ENCODE measurements at regions not wholly inside any gene's neighbourhood (a gene's known extent, or its start where the extent isn't known, plus 50 kb on each side); places are given as distances from the start of the nearest gene placed in this dataset.

DNA sequence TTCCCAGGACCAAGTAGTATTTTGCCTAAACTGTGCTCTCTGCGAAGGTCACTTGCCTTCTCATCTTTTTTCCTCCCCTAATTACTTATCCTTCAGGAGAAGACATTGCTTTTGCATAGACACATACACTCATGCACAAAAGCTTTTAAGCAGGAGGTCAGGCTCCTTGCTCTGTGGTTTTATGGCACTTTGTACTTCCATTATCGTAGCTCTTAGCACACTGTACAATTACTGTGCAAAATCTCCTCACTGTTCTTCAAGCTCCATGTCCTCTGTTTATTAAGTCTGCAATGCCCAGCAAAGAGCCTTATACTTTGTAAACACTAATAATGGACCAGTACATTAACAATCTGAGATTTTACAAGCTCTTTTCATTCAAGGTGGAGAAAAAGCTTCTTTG lies 188.4 kb upstream of the GNPDA2 start:
- Mint-ChIP-seq H3K9me3 (peaks cover 0 to 5% (median 2%) of the 10 kb centered on the region in 5 donors), H3K27ac (no peak overlapping the region), H3K4me3 (no peak overlapping the region), H3K27me3 (no peaks in the 10 kb centered on the region), H3K4me1 (no peaks in the 10 kb centered on the region), H3K36me3 (no peaks in the 10 kb centered on the region)
- no peak overlapping the region for H3K27ac ChIP-seq (ENCODE audit: low read depth, low read length)
- H3K4me3 ChIP-seq (ENCODE audit: low read length), result no peak overlapping the region
- no peaks in the 10 kb centered on the region for H3K27me3 ChIP-seq (ENCODE audit: insufficient read depth, low read length, poor library complexity, severe bottlenecking)
- ChIA-PET POLR2A (no interaction called here), CTCF (no interaction called here)
- H3K4me1 ChIP-seq (ENCODE audit: insufficient read depth, low read length), result no peaks in the 10 kb centered on the region
- no peaks in the 10 kb centered on the region for H3K36me3 ChIP-seq (ENCODE audit: insufficient read depth, low read length)
- H3K9me3 ChIP-seq (ENCODE audit: low read length), result no peaks in the 10 kb centered on the region
- no peak for DNase-seq

DNA sequence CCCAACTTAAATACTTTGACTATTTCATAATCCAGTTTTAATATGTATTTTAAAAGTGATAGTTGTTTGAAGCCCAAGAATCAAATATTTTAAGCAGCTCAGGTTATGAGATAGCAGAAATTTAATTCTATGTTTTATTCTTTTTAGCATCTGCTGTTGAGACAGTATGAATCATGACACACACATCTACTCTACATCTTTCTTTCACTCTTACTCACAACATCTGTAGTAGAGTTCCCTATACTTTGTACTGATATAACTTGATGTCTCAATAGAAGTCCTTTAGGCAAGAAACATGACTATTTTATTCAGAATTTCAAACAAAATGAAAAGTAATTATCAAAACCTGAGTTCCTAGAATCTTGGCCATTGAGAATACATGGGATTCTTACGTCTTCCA lies 187.9 kb upstream of the GNPDA2 start:
- Histone ChIP-seq H3K9me3 (ENCODE audit: low read length) (no peaks in the 10 kb centered on the region), H3K27me3 (ENCODE audit: insufficient read depth, low read length, poor library complexity, severe bottlenecking) (no peaks in the 10 kb centered on the region), H3K4me3 (ENCODE audit: low read length) (no peak overlapping the region), H3K4me1 (ENCODE audit: insufficient read depth, low read length) (no peaks in the 10 kb centered on the region), H3K36me3 (ENCODE audit: insufficient read depth, low read length) (no peaks in the 10 kb centered on the region), H3K27ac (ENCODE audit: low read depth, low read length) (no peak overlapping the region)
- DNase-seq, result no peak
- no peaks in the 10 kb centered on the region for H3K27me3 Mint-ChIP-seq
- no peak overlapping the region for H3K27ac Mint-ChIP-seq
- CTCF ChIA-PET, result no interaction called here
- peaks cover 0 to 5% (median 2%) of the 10 kb centered on the region in 5 donors for H3K9me3 Mint-ChIP-seq
- POLR2A ChIA-PET, result no interaction called here
- H3K4me3 Mint-ChIP-seq, result no peak overlapping the region
- no peaks in the 10 kb centered on the region for H3K4me1 Mint-ChIP-seq
- no peaks in the 10 kb centered on the region for H3K36me3 Mint-ChIP-seq

DNA sequence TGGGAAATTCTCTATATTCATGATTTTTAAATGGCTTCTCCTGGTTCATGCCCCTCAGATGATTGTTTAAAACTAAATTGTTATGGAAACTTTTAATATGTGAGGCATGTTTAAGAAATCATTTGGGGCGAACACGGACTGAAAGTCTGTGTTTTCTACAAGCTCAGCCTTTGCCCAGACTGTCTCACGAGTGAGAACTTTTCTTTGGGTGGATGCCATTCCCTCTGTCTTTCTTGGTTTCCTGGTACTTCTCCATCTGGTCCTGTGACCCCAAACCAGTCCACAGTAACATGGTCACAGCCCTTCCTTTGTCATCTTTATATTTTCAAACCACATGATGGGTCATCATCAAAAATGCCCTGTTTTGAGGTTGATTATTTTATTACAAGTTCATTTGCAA lies 186.6 kb upstream of the GNPDA2 start:
- Histone ChIP-seq H3K27ac (ENCODE audit: low read depth, low read length) (no peak overlapping the region), H3K36me3 (ENCODE audit: insufficient read depth, low read length) (no peaks in the 10 kb centered on the region), H3K4me1 (ENCODE audit: insufficient read depth, low read length) (no peaks in the 10 kb centered on the region), H3K4me3 (ENCODE audit: low read length) (no peak overlapping the region), H3K9me3 (ENCODE audit: low read length) (no peaks in the 10 kb centered on the region), H3K27me3 (ENCODE audit: insufficient read depth, low read length, poor library complexity, severe bottlenecking) (no peaks in the 10 kb centered on the region)
- CTCF ChIA-PET, result no interaction called here
- peaks cover 0 to 5% (median 0%) of the 10 kb centered on the region in 5 donors for H3K9me3 Mint-ChIP-seq
- H3K27me3 Mint-ChIP-seq, result no peaks in the 10 kb centered on the region
- no peaks in the 10 kb centered on the region for H3K4me1 Mint-ChIP-seq
- POLR2A ChIA-PET, result no interaction called here
- H3K27ac Mint-ChIP-seq, result no peak overlapping the region
- no peak overlapping the region for H3K4me3 Mint-ChIP-seq
- no peaks in the 10 kb centered on the region for H3K36me3 Mint-ChIP-seq
- no peak for DNase-seq

DNA sequence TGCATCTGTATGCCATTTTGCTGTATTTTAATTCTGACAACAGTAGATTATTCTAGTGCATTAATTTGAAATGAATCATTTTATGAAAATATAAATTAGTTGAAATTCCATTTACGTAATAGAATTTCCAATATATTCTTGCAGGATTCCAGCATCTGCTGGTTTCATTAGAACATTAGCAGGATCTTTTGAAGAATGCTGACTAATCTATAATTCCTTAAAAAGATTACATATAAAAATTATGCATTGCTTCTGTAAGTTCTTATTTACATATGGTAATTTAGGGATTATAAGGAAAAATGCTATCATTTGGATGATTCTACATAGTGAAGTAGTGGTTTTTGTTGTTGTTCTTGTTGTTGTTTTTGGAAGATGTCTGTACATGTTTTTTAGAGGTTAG lies 182.2 kb upstream of the GNPDA2 start:
- H3K9me3 ChIP-seq (ENCODE audit: low read length), result no peaks in the 10 kb centered on the region
- Mint-ChIP-seq H3K9me3 (peaks cover 2 to 10% (median 5%) of the 10 kb centered on the region in 5 donors), H3K36me3 (peaks cover 0 to 2% (median 0%) of the 10 kb centered on the region in 3 donors), H3K4me3 (no peak overlapping the region), H3K27me3 (no peaks in the 10 kb centered on the region), H3K4me1 (no peaks in the 10 kb centered on the region), H3K27ac (no peak overlapping the region)
- ChIA-PET POLR2A (no interaction called here), CTCF (no interaction called here)
- no peaks in the 10 kb centered on the region for H3K27me3 ChIP-seq (ENCODE audit: insufficient read depth, low read length, poor library complexity, severe bottlenecking)
- H3K4me1 ChIP-seq (ENCODE audit: insufficient read depth, low read length), result no peaks in the 10 kb centered on the region
- H3K36me3 ChIP-seq (ENCODE audit: insufficient read depth, low read length), result no peaks in the 10 kb centered on the region
- H3K4me3 ChIP-seq (ENCODE audit: low read length), result no peak overlapping the region
- no peak for DNase-seq
- H3K27ac ChIP-seq (ENCODE audit: low read depth, low read length), result no peak overlapping the region

DNA sequence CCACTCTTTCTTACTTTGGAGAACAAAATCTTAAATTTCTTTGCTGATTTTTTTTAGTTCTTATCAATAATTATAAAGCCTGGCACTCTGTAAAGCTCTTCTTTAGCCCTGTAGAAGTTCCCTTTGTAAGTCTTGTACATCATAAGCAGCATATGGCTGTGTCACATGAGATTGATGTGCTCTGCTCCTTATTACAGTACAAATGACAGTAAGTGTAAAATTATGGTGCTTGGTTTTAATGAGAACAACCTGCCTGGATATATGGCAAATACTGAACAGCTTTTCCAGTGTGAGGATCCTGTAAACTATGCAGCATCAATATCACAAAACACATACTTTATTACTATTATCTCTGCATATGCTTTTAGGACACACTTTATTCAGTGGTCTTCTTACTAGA lies 145.9 kb upstream of the GNPDA2 start:
- H3K9me3 Mint-ChIP-seq, result peaks cover 0 to 4% (median 2%) of the 10 kb centered on the region in 5 donors
- no peaks in the 10 kb centered on the region for H3K4me1 Mint-ChIP-seq
- H3K4me3 Mint-ChIP-seq, result no peak overlapping the region
- no peaks in the 10 kb centered on the region for H3K27me3 ChIP-seq (ENCODE audit: insufficient read depth, low read length, poor library complexity, severe bottlenecking)
- H3K4me3 ChIP-seq (ENCODE audit: low read length), result no peak overlapping the region
- H3K9me3 ChIP-seq (ENCODE audit: low read length), result no peaks in the 10 kb centered on the region
- POLR2A ChIA-PET, result no interaction called here
- DNase-seq, result no peak
- no peaks in the 10 kb centered on the region for H3K36me3 Mint-ChIP-seq
- no peak overlapping the region for H3K27ac Mint-ChIP-seq
- CTCF ChIA-PET, result no interaction called here
- H3K27ac ChIP-seq (ENCODE audit: low read depth, low read length), result no peak overlapping the region
- H3K27me3 Mint-ChIP-seq, result peaks cover 0 to 2% of the 10 kb centered on the region in 2 donors
- no peaks in the 10 kb centered on the region for H3K36me3 ChIP-seq (ENCODE audit: insufficient read depth, low read length)
- H3K4me1 ChIP-seq (ENCODE audit: insufficient read depth, low read length), result no peaks in the 10 kb centered on the region

DNA sequence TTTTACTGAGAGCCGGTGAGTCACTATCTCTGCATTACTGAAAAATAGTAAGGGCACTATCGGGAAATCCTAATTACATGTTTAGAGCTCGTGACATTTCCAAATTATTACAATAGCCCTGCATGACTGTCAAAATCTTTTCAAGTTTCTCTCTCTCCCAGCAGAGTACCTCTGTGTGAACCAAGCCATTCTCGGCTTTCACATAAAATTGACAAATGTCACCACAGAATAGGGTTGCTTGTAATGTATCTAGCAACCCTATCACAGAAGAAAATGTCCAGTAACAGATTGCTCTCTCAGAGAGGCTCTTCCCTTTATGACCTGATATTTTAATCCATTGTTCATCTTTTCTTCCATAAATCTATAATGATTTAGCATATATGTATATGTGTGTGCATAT lies 144.8 kb upstream of the GNPDA2 start:
- H3K4me1 ChIP-seq (ENCODE audit: insufficient read depth, low read length), result no peaks in the 10 kb centered on the region
- Mint-ChIP-seq H3K27ac (no peak overlapping the region), H3K36me3 (no peaks in the 10 kb centered on the region), H3K4me3 (no peak overlapping the region), H3K9me3 (peaks cover 0 to 4% (median 2%) of the 10 kb centered on the region in 5 donors), H3K27me3 (peaks cover 0 to 2% of the 10 kb centered on the region in 2 donors), H3K4me1 (no peaks in the 10 kb centered on the region)
- CTCF ChIA-PET, result no interaction called here
- no peak overlapping the region for H3K4me3 ChIP-seq (ENCODE audit: low read length)
- H3K27me3 ChIP-seq (ENCODE audit: insufficient read depth, low read length, poor library complexity, severe bottlenecking), result no peaks in the 10 kb centered on the region
- H3K9me3 ChIP-seq (ENCODE audit: low read length), result no peaks in the 10 kb centered on the region
- no peak for DNase-seq
- POLR2A ChIA-PET, result no interaction called here
- H3K27ac ChIP-seq (ENCODE audit: low read depth, low read length), result no peak overlapping the region
- no peaks in the 10 kb centered on the region for H3K36me3 ChIP-seq (ENCODE audit: insufficient read depth, low read length)

DNA sequence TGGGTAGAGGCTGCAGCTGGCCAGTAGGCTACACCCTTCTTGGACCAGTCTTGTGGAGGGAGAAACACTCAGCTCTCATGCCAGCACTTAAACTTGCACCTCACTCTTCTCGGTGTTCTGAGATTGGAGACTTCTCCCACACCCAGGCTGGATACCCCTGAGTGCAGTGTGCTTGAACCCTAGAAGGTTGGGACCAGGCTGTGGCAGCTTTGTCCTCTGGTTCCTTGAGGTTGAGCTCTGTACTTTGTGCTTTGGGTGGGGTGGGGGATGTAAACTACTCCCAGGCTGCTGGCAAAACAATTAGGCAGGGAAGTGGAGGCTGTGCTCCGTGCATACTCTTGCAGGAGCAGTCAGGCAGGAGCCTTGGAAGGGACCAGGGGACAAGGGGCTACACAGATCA lies 143.6 kb upstream of the GNPDA2 start:
- H3K27me3 ChIP-seq (ENCODE audit: insufficient read depth, low read length, poor library complexity, severe bottlenecking), result no peaks in the 10 kb centered on the region
- Mint-ChIP-seq H3K27ac (no peak overlapping the region), H3K4me3 (no peak overlapping the region), H3K4me1 (no peaks in the 10 kb centered on the region), H3K9me3 (peaks cover 0 to 5% (median 3%) of the 10 kb centered on the region in 5 donors), H3K36me3 (no peaks in the 10 kb centered on the region), H3K27me3 (peaks cover 0 to 2% of the 10 kb centered on the region in 2 donors)
- ChIA-PET CTCF (no interaction called here), POLR2A (no interaction called here)
- H3K4me1 ChIP-seq (ENCODE audit: insufficient read depth, low read length), result no peaks in the 10 kb centered on the region
- H3K36me3 ChIP-seq (ENCODE audit: insufficient read depth, low read length), result no peaks in the 10 kb centered on the region
- H3K27ac ChIP-seq (ENCODE audit: low read depth, low read length), result no peak overlapping the region
- no peaks in the 10 kb centered on the region for H3K9me3 ChIP-seq (ENCODE audit: low read length)
- no peak for DNase-seq
- H3K4me3 ChIP-seq (ENCODE audit: low read length), result no peak overlapping the region

DNA sequence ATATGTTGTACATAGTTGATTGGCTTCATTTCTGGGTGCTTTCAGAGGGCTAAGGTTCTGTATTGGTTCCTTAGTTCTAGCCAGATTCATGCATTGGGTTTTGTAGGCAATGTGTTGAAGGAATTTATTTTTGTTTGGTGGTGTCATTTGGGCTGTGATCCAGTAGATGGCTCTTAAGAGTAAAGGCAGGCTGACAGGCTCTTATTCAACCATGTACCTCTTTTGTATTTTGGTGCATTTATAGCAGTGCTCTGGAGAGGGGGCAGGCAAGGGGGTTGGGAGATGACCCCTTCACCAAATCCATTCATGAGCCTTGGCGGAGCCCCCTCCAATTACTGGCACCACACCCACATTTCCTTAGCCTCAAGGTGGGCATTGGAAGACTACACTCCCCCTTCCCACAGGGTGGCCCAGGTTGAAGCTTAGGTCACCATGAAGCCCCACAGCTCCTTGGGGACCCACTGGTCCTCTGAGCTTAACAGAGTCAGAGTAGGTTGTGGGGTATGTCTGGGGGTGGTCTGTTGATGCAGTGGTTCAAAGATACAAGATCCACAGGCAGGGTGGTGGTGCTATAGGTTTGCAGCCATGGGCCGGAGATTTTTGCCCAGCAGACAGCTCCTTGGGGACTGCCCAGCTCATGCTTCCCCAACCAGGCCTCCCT lies 143.0 kb upstream of the GNPDA2 start:
- Histone ChIP-seq H3K9me3 (ENCODE audit: low read length) (no peaks in the 10 kb centered on the region), H3K27ac (ENCODE audit: low read depth, low read length) (no peak overlapping the region), H3K4me1 (ENCODE audit: insufficient read depth, low read length) (no peaks in the 10 kb centered on the region), H3K4me3 (ENCODE audit: low read length) (no peak overlapping the region), H3K36me3 (ENCODE audit: insufficient read depth, low read length) (no peaks in the 10 kb centered on the region), H3K27me3 (ENCODE audit: insufficient read depth, low read length, poor library complexity, severe bottlenecking) (no peaks in the 10 kb centered on the region)
- POLR2A ChIA-PET, result no interaction called here
- CTCF ChIA-PET, result no interaction called here
- Mint-ChIP-seq H3K27ac (no peak overlapping the region), H3K4me3 (no peak overlapping the region), H3K4me1 (no peaks in the 10 kb centered on the region), H3K27me3 (peaks cover 0 to 2% of the 10 kb centered on the region in 2 donors), H3K9me3 (peaks cover 0 to 7% (median 3%) of the 10 kb centered on the region in 5 donors), H3K36me3 (no peaks in the 10 kb centered on the region)
- no peak for DNase-seq

DNA sequence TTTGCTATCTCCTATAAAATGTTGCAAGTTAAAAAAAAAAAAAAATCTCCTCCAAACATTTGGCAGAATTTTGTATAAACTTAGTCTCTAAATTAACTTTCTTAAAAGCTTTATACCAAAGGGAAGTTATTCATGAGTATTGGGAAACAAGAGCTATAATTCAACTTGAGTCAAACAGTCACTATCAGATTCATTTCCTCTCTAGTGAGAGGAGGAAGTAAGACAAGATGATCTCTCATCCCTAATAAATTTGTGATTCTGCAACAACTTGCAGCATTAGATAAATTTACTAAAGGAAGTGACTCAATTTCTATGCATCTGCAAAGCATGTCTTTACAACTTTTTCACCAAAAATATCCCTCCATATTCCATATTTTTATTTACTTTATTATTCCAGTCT lies 135.4 kb upstream of the GNPDA2 start:
- no peak for DNase-seq
- Mint-ChIP-seq H3K27me3 (no peaks in the 10 kb centered on the region), H3K9me3 (peaks cover 0 to 4% (median 2%) of the 10 kb centered on the region in 5 donors), H3K4me1 (no peaks in the 10 kb centered on the region), H3K4me3 (no peak overlapping the region), H3K27ac (no peak overlapping the region), H3K36me3 (no peaks in the 10 kb centered on the region)
- H3K27me3 ChIP-seq (ENCODE audit: insufficient read depth, low read length, poor library complexity, severe bottlenecking), result no peaks in the 10 kb centered on the region
- no peaks in the 10 kb centered on the region for H3K4me1 ChIP-seq (ENCODE audit: insufficient read depth, low read length)
- H3K36me3 ChIP-seq (ENCODE audit: insufficient read depth, low read length), result no peaks in the 10 kb centered on the region
- H3K9me3 ChIP-seq (ENCODE audit: low read length), result no peaks in the 10 kb centered on the region
- ChIA-PET POLR2A (no interaction called here), CTCF (no interaction called here)
- H3K4me3 ChIP-seq (ENCODE audit: low read length), result no peak overlapping the region
- no peak overlapping the region for H3K27ac ChIP-seq (ENCODE audit: low read depth, low read length)

Data from CD8-positive, alpha-beta memory T cell (primary cell).